ENCODE measurements at regions not wholly inside any gene's neighbourhood (a gene's known extent, or its start where the extent isn't known, plus 50 kb on each side); places are given as distances from the start of the nearest gene placed in this dataset.

GRCh38 chr9:126248680-126249079 lies 77.9 kb upstream of the MVB12B start:
- Histone ChIP-seq H3K4me3 (ENCODE audit: low read length) (no peak overlapping the region), H3K27me3 (ENCODE audit: control insufficient read depth, low read length) (peaks cover 5% of the 10 kb centered on the region; the same call in 1 of the 2 replicates), H3F3A (ENCODE audit: control insufficient read depth, insufficient read depth) (no peaks in the 10 kb centered on the region), H4K20me1 (ENCODE audit: control insufficient read depth, insufficient read depth, low read depth, low read length) (no peaks in the 10 kb centered on the region), H3K27ac (ENCODE audit: low read depth, low read length) (no peak overlapping the region), H3K79me2 (ENCODE audit: control insufficient read depth, low read length) (no peaks in the 10 kb centered on the region), H3K9me2 (replicated peaks; ENCODE audit: control insufficient read depth, low read length) (no peaks in the 10 kb centered on the region), H3K36me3 (ENCODE audit: control insufficient read depth, low read length) (no peaks in the 10 kb centered on the region), H3K4me1 (ENCODE audit: control insufficient read depth, low read length) (no peaks in the 10 kb centered on the region), H3K4me2 (ENCODE audit: low read length) (no peak overlapping the region), H3K9me3 (ENCODE audit: control insufficient read depth, insufficient read depth, low read length) (peaks cover 3% of the 10 kb centered on the region)
- TF ChIP-seq CTCF (IDR thresholded peaks at IDR 0.05; ENCODE audit: low read depth, low read length, poor library complexity, severe bottlenecking), result no peak
- TF ChIP-seq EZH2phosphoT487 (IDR thresholded peaks at IDR 0.05; ENCODE audit: borderline replicate concordance, low read length), result no peak

DNA sequence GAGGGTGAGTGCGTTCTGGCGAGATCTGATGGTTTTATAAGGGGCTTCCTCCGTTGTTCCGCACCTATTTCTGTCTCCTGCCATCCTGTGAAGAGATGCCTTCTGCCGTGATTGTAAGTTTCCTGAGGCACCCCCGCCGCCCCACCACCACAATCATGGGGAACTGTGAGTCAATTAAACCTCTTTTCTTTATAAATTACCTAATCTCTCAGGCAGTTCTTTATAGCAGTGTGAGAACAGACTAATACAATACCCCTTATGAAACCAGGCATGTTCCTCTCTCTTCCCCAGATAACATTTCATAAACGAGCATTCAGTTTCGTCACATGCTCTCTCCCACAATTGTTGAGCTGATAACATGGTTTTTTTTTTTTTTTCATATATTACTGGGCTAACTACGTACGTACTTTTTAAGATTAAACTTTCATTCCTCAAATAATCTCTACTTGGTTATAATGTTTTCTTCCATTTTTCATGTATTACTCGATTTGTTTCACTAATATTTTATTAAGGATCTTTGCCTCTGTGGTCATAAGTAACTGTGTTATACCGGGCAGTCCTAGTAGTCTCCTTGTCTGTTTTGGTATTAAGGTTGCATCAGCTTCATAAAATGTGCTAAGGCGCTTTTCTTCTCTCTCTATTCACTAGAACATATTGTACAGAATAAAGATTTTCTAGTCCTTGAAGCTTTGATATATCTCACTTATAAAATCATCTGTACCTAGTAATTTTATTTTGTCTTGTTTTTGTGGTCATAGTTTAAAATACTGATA lies 64.9 kb upstream of the MVB12B start:
- no peaks in the 10 kb centered on the region for H3K9me2 ChIP-seq (replicated peaks; ENCODE audit: control insufficient read depth, low read length)
- no peaks in the 10 kb centered on the region for H3K79me2 ChIP-seq (ENCODE audit: control insufficient read depth, low read length)
- H3K36me3 ChIP-seq (ENCODE audit: control insufficient read depth, low read length), result no peaks in the 10 kb centered on the region

DNA sequence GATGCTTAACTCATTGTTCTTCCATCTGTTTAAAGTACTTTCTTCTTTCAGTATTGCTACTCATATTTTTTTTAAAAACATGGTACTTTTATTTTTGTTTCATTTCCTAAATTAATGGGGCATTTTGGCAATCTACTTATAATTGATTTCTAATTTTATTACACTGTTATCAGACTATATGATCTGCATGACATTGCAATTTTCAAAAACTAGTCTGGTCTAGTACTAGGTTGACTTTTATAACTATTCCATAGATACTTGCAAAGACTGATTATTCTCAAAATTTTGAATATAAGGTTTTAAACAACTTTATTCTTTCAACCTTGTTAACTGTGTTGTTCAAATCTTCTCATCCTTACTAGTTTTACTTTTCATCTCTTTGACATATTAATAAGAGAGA lies 63.9 kb upstream of the MVB12B start:
- no peaks in the 10 kb centered on the region for H3K4me1 ChIP-seq (ENCODE audit: control insufficient read depth, low read length)
- H3K4me3 ChIP-seq (ENCODE audit: low read length), result no peak overlapping the region
- H3K27ac ChIP-seq (ENCODE audit: low read depth, low read length), result no peak overlapping the region
- H4K20me1 ChIP-seq (ENCODE audit: control insufficient read depth, insufficient read depth, low read depth, low read length), result no peaks in the 10 kb centered on the region
- 0 out of 2 replicates have a peak, but pooled peaks cover 4% of the 10 kb centered on the region for H3K9me3 ChIP-seq (ENCODE audit: control insufficient read depth, insufficient read depth, low read length)
- H3K4me2 ChIP-seq (ENCODE audit: low read length), result no peak overlapping the region
- H3K27me3 ChIP-seq (ENCODE audit: control insufficient read depth, low read length), result peaks cover 10% of the 10 kb centered on the region
- H3F3A ChIP-seq (ENCODE audit: control insufficient read depth, insufficient read depth), result no peaks in the 10 kb centered on the region
- TF ChIP-seq CTCF (IDR thresholded peaks at IDR 0.05; ENCODE audit: low read depth, low read length, poor library complexity, severe bottlenecking) (no peak), EZH2phosphoT487 (IDR thresholded peaks at IDR 0.05; ENCODE audit: borderline replicate concordance, low read length) (no peak)
- no peaks in the 10 kb centered on the region for H3K36me3 ChIP-seq (ENCODE audit: control insufficient read depth, low read length)
- H3K9me2 ChIP-seq (replicated peaks; ENCODE audit: control insufficient read depth, low read length), result no peaks in the 10 kb centered on the region
- H3K79me2 ChIP-seq (ENCODE audit: control insufficient read depth, low read length), result no peaks in the 10 kb centered on the region

More for the DNA sequence above, 64.9 kb upstream of the MVB12B start:
- no peaks in the 10 kb centered on the region for H4K20me1 ChIP-seq (ENCODE audit: control insufficient read depth, insufficient read depth, low read depth, low read length)
- H3K9me3 ChIP-seq (ENCODE audit: control insufficient read depth, insufficient read depth, low read length), result 0 out of 2 replicates have a peak, but pooled peaks cover 4% of the 10 kb centered on the region
- H3K4me3 ChIP-seq (ENCODE audit: low read length), result no peak overlapping the region
- no peak for TF ChIP-seq EZH2phosphoT487 (IDR thresholded peaks at IDR 0.05; ENCODE audit: borderline replicate concordance, low read length)
- TF ChIP-seq CTCF (IDR thresholded peaks at IDR 0.05; ENCODE audit: low read depth, low read length, poor library complexity, severe bottlenecking), result no peak
- H3K4me1 ChIP-seq (ENCODE audit: control insufficient read depth, low read length), result no peaks in the 10 kb centered on the region
- H3K4me2 ChIP-seq (ENCODE audit: low read length), result no peak overlapping the region
- no peaks in the 10 kb centered on the region for H3F3A ChIP-seq (ENCODE audit: control insufficient read depth, insufficient read depth)
- peaks cover 17% of the 10 kb centered on the region for H3K27me3 ChIP-seq (ENCODE audit: control insufficient read depth, low read length)
- H3K27ac ChIP-seq (ENCODE audit: low read depth, low read length), result no peak overlapping the region

All from DOHH2 (cell line).